Trophoblast cell (in vitro differentiated cells and primary cell): ENCODE measurements at regions not wholly inside any gene's neighbourhood (a gene's known extent, or its start where the extent isn't known, plus 50 kb on each side); places are given as distances from the start of the nearest gene placed in this dataset.
"Not testable (repeated sequence)": the region's sequence is repeated elsewhere in the genome, so short reads cannot be mapped to it uniquely, and the experiment has no call there.

Experiments
- DNase-seq, 2 donors: peaks; one replicate each; pipeline ENCODE4 v3.0.0-alpha.2; 2016
- H2AFZ ChIP-seq: 2 replicates; pipeline ENCODE4 v1.6.1; 2013; ENCODE audit warnings: low read length, moderate library complexity, mild to moderate bottlenecking; ENCODE audit not compliant: insufficient read depth, poor library complexity
- H2AK5ac ChIP-seq: 2 replicates; pipeline ENCODE4 v1.6.1; 2013; ENCODE audit warnings: mild to moderate bottlenecking, low read length
- H2BK120ac ChIP-seq: 2 replicates; pipeline ENCODE4 v1.6.1; 2013; ENCODE audit warnings: low read length, mild to moderate bottlenecking, moderate library complexity; ENCODE audit not compliant: insufficient read depth, poor library complexity
- H2BK12ac ChIP-seq: 2 replicates; pipeline ENCODE4 v1.6.1; 2013; ENCODE audit warnings: mild to moderate bottlenecking, low read length, moderate library complexity
- H2BK5ac ChIP-seq: 2 replicates; pipeline ENCODE4 v1.6.1; 2013; ENCODE audit warnings: low read length, low read depth, moderate library complexity, mild to moderate bottlenecking; ENCODE audit not compliant: poor library complexity
- H3K14ac ChIP-seq: 2 replicates; pipeline ENCODE4 v1.6.1; 2013; ENCODE audit warnings: mild to moderate bottlenecking, low read length
- H3K18ac ChIP-seq: 2 replicates; pipeline ENCODE4 v1.6.1; 2013; ENCODE audit warnings: mild to moderate bottlenecking, low read length
- H3K23ac ChIP-seq: 2 replicates; pipeline ENCODE4 v1.6.1; 2013; ENCODE audit warnings: low read length
- H3K27ac ChIP-seq: 2 replicates; pipeline ENCODE4 v1.5.1; 2013; ENCODE audit warnings: low read depth, mild to moderate bottlenecking, inconsistent platforms, low read length, moderate library complexity
- H3K27me3 ChIP-seq: 2 replicates; pipeline ENCODE4 v1.6.1; 2013; ENCODE audit warnings: inconsistent platforms, mild to moderate bottlenecking, low read length, moderate library complexity; ENCODE audit not compliant: insufficient read depth
- H3K36me3 ChIP-seq, 2 experiments: 1 replicate in 1 of 2; 2 replicates in 1 of 2; pipeline ENCODE4 v1.6.1; 2013; ENCODE audit warnings: low read length in 2 of 2, mild to moderate bottlenecking in 2 of 2, moderate library complexity in 1 of 2; ENCODE audit not compliant: insufficient read depth in 2 of 2, control insufficient read depth in 1 of 2
- H3K4ac ChIP-seq: 2 replicates; pipeline ENCODE4 v1.6.1; 2013; ENCODE audit warnings: low read depth, mild to moderate bottlenecking, low read length, moderate library complexity
- H3K4me1 ChIP-seq, 2 experiments: 1 replicate in 1 of 2; 2 replicates in 1 of 2; pipeline ENCODE4 v1.6.1; 2013; ENCODE audit warnings: low read length in 2 of 2, mild to moderate bottlenecking in 2 of 2, moderate library complexity in 1 of 2; ENCODE audit not compliant: insufficient read depth in 2 of 2, control insufficient read depth in 1 of 2
- H3K4me2 ChIP-seq: 2 replicates; pipeline ENCODE4 v1.6.1; 2013; ENCODE audit warnings: inconsistent platforms, mild to moderate bottlenecking, low read length, moderate library complexity
- H3K4me3 ChIP-seq: 2 replicates; pipeline ENCODE4 v1.5.1; 2013; ENCODE audit warnings: mild to moderate bottlenecking, low read depth, low read length, inconsistent platforms
- H3K79me1 ChIP-seq: one replicate; pipeline ENCODE4 v1.6.1; 2013; ENCODE audit warnings: low read length
- H3K79me2 ChIP-seq: 2 replicates; pipeline ENCODE4 v1.6.1; 2013; ENCODE audit warnings: low read length, mild to moderate bottlenecking; ENCODE audit not compliant: control insufficient read depth, insufficient read depth, poor library complexity
- H3K9ac ChIP-seq: 2 replicates; pipeline ENCODE4 v1.6.1; 2013; ENCODE audit warnings: mild to moderate bottlenecking, low read length
- H3K9me3 ChIP-seq: 2 replicates; pipeline ENCODE4 v1.6.1; 2013; ENCODE audit warnings: low read depth, mild to moderate bottlenecking, control low read depth, inconsistent platforms, low read length; ENCODE audit not compliant: insufficient read depth
- H4K12ac ChIP-seq: 2 replicates; pipeline ENCODE4 v1.6.1; 2013; ENCODE audit warnings: low read depth, mild to moderate bottlenecking, low read length, moderate library complexity
- H4K8ac ChIP-seq: 2 replicates; pipeline ENCODE4 v1.6.1; 2013; ENCODE audit warnings: low read depth, mild to moderate bottlenecking, low read length, moderate library complexity
- H4K91ac ChIP-seq: one replicate; pipeline ENCODE4 v1.6.1; 2013; ENCODE audit warnings: low read depth, mild to moderate bottlenecking, low read length, moderate library complexity
- WGBS: extraction: QIAGEN DNeasy Blood & Tissue Kit; methylation state at CpG from one replicate; pipeline ENCODE4 v1.1.7; 2013; ENCODE audit warnings: missing lambda C conversion rate; ENCODE audit not compliant: insufficient read length, insufficient coverage; ENCODE audit errors: extremely low coverage; 5-methylcytosine and 5-hydroxymethylcytosine counted together

- not testable (repeated sequence) for H3K4ac ChIP-seq, H3K4me2 ChIP-seq, H3K79me1 ChIP-seq, H3K4me1 ChIP-seq, H4K8ac ChIP-seq, H3K27me3 ChIP-seq, H2AFZ ChIP-seq, H4K91ac ChIP-seq, H3K36me3 ChIP-seq, H2BK120ac ChIP-seq, DNase-seq, H3K79me2 ChIP-seq, H3K14ac ChIP-seq, H3K23ac ChIP-seq, H2BK12ac ChIP-seq, H3K9ac ChIP-seq, H4K12ac ChIP-seq, H3K27ac ChIP-seq, H3K4me3 ChIP-seq, H3K18ac ChIP-seq, H2BK5ac ChIP-seq, H2AK5ac ChIP-seq
- peaks cover 26% of the 10 kb centered on the region for H3K9me3 ChIP-seq
- no CpG with 5 or more reads among the region's 3 CpGs for WGBS
Measured at GRCh38 chr15:20250206-20250605, 291.4 kb downstream of the GOLGA6L6 start.

GRCh38 chr15:20249677-20249970 lies 292.0 kb downstream of the GOLGA6L6 start:
- not testable (repeated sequence) for H3K4me2 ChIP-seq, H2BK12ac ChIP-seq, H2AFZ ChIP-seq, H3K4me1 ChIP-seq, H3K36me3 ChIP-seq, H3K9ac ChIP-seq, H3K18ac ChIP-seq, H3K79me2 ChIP-seq, H2AK5ac ChIP-seq, DNase-seq, H3K23ac ChIP-seq, H2BK5ac ChIP-seq, H3K27me3 ChIP-seq, H3K4ac ChIP-seq, H4K8ac ChIP-seq, H4K12ac ChIP-seq, H3K27ac ChIP-seq, H2BK120ac ChIP-seq, H4K91ac ChIP-seq, H3K79me1 ChIP-seq, H3K14ac ChIP-seq, H3K4me3 ChIP-seq
- WGBS = no CpG with 5 or more reads among the region's 2 CpGs
- peaks cover 29% of the 10 kb centered on the region for H3K9me3 ChIP-seq

GRCh38 chr15:20248434-20248833 lies 293.2 kb downstream of the GOLGA6L6 start:
- DNase-seq, H3K4me3 ChIP-seq, H2AFZ ChIP-seq, H3K79me1 ChIP-seq, H2AK5ac ChIP-seq, H3K4ac ChIP-seq, H2BK12ac ChIP-seq, H3K23ac ChIP-seq, H3K4me2 ChIP-seq, H3K4me1 ChIP-seq, H3K27me3 ChIP-seq, H3K14ac ChIP-seq, H4K91ac ChIP-seq, H3K79me2 ChIP-seq, H3K36me3 ChIP-seq, H3K9ac ChIP-seq, H2BK5ac ChIP-seq, H3K18ac ChIP-seq, H3K27ac ChIP-seq, H2BK120ac ChIP-seq, H4K8ac ChIP-seq: not testable (repeated sequence)
- no CpG with 5 or more reads among the region's 4 CpGs for WGBS
- H4K12ac ChIP-seq = peak overlapping the region; percentile 18
- peaks cover 29% of the 10 kb centered on the region for H3K9me3 ChIP-seq

- H3K27me3 ChIP-seq, H3K4ac ChIP-seq, H2BK12ac ChIP-seq, H3K79me1 ChIP-seq, H3K9ac ChIP-seq, H3K4me3 ChIP-seq, H3K27ac ChIP-seq, H3K36me3 ChIP-seq, H4K8ac ChIP-seq, H3K4me2 ChIP-seq, H2BK5ac ChIP-seq, H4K12ac ChIP-seq, H3K23ac ChIP-seq, H3K79me2 ChIP-seq, H2AK5ac ChIP-seq, H2BK120ac ChIP-seq, H3K14ac ChIP-seq, H3K18ac ChIP-seq, H2AFZ ChIP-seq, H3K4me1 ChIP-seq, DNase-seq, H4K91ac ChIP-seq: not testable (repeated sequence)
- peaks cover 28% of the 10 kb centered on the region for H3K9me3 ChIP-seq
- WGBS = no CpG with 5 or more reads among the region's 6 CpGs
Measured at GRCh38 chr15:20247137-20247536, 294.5 kb downstream of the GOLGA6L6 start.

- not testable (repeated sequence) for H3K4me1 ChIP-seq, H4K8ac ChIP-seq, H3K4ac ChIP-seq, H3K36me3 ChIP-seq, DNase-seq, H2BK12ac ChIP-seq, H3K27me3 ChIP-seq, H4K12ac ChIP-seq, H3K14ac ChIP-seq, H2AK5ac ChIP-seq, H2AFZ ChIP-seq, H3K27ac ChIP-seq, H3K79me1 ChIP-seq, H4K91ac ChIP-seq, H2BK120ac ChIP-seq, H3K4me3 ChIP-seq, H3K23ac ChIP-seq, H3K9ac ChIP-seq, H2BK5ac ChIP-seq, H3K4me2 ChIP-seq, H3K18ac ChIP-seq, H3K79me2 ChIP-seq
- no CpG with 5 or more reads among the region's 8 CpGs for WGBS
- H3K9me3 ChIP-seq = peaks cover 24% of the 10 kb centered on the region
Measured at GRCh38 chr15:20246624-20247023, 295.0 kb downstream of the GOLGA6L6 start.
